ENCODE measurements at regions not wholly inside any gene's neighbourhood (a gene's known extent, or its start where the extent isn't known, plus 50 kb on each side); places are given as distances from the start of the nearest gene placed in this dataset.

DNA sequence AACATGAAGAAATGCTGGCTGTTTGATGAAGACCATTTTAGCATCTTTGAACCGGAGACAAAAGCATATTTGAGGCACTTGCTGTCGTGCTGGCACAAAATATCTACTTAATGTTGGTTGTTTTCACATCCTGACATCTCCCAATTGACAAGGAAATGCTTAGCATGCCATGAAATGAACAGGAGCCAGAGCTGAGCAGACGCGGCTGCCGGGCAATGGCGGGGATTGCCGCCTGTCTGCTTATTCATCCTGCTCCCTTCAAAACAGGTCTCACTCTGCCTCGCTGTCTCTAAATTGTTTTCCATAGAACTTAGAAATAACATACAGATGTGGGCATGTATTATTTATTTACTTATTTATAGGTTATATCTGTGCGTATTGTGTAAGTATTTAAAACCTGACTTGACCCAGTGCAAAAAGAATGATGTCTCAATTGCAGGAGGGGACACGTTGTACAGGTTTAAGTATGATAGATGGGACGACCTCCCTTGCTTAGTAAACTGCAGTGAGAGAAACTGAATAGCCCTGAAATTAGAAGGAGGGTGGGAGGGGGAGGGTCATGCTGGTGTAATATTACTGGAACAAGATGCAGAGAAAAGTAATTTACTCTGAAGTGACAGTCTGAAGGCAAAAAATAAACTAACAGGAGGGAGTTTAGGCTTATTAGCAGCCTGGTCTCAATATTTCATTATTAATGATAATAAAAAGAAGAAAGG is 590.4 kb upstream of the PLXNA2 start:
- no peak for DNase-seq (ENCODE audit: low read depth in 2 of 2, low spot score in 1 of 2)

DNA sequence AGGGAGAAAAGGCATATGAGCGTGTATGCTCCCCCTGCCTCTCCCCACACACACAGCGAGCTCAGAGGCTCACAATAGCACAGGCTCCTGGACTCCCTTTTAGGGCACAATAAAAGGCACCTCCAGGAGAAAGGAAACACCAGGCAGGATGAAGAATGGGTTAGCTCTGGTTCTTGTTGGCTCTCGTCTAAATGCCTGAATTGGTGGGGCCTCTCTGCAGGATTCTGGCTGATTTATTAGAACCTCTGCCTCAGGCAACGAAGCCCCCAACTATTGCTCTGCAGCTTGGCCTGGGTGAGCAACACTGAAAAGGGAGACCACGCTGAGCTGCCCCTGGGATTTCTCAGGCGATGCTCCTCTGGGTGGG is 590.9 kb upstream of the PLXNA2 start:
- no peak for DNase-seq (ENCODE audit: low read depth in 2 of 2, low spot score in 1 of 2)

DNA sequence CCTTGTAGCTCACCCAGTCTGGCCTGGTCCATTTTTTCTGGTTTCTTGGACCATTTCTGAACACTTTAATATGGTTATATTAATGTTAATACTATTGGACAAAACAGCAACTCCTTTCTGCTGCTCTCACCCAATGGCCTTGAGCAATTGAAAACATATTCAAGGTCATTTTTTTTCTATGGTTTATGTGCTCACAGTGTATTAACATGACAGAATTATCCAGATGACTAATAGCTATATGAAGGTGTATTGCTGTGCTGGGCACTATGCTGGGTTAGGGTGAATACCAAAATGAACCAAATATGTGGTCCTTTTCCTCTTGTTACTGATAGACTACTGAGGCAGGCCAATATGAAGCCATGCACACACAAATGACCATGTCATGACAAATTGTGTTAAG is 591.6 kb upstream of the PLXNA2 start:
- no peak for DNase-seq (ENCODE audit: low read depth in 2 of 2, low spot score in 1 of 2)

DNA sequence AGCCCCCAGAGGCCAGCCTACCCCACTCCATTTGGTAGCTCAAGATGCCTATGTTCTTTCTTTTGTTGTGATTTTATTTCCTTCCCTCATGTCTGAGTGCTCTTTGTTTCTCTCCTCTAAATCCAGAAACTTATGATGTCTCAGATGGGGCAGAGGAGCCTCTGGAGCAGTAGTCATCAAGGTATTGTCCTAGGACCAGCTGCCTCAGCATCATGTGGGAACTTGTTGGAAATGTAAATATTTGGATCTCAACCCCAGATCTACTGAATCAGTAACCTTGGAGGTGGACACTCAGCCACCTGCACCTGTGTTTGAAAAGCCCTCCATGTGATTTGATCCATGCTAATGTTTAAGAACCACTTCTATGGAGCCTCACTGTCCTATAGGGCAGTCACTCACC is 593.1 kb upstream of the PLXNA2 start:
- no peak for DNase-seq (ENCODE audit: low read depth in 2 of 2, low spot score in 1 of 2)

DNA sequence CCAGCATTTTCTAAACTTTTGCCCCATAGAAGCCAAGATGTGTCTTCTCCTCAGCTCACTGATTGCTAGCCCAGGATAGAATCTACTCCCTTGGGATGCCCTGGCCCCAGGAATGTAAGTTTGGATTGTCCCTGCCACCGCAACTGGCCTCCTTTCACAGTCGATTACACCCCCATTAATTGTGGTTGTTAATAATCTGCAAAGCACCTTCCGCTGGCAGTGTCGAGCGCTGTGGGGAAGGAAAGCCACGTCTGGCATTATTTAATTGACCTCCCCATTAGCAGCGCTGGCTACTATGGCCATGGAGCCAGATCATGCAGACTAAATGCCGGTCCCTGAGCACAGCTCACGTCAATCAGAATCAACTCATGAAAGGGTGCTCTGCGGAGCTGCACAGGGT is 597.3 kb upstream of the PLXNA2 start:
- DNase-seq (ENCODE audit: low read depth in 2 of 2, low spot score in 1 of 2), result no peak

DNA sequence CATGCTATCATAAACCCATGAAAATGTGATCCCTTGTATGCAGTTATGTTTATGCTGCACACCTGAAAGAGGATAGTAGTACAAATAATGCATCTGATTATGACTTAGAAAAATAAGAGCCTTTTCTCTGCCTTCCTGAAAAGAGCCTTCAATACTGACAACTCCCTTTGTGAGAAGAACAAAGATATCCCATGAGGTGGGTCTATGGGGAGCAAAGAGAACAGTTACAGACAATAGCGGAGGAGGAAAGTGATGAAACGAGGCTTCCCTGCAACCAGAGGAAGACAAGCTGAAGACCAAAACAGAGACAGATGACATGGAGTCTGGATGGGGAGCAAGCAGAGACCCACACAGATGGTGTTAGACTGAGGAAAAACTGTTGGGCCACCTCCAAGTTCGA is 598.3 kb upstream of the PLXNA2 start:
- DNase-seq (ENCODE audit: low read depth in 2 of 2, low spot score in 1 of 2), result no peak

DNA sequence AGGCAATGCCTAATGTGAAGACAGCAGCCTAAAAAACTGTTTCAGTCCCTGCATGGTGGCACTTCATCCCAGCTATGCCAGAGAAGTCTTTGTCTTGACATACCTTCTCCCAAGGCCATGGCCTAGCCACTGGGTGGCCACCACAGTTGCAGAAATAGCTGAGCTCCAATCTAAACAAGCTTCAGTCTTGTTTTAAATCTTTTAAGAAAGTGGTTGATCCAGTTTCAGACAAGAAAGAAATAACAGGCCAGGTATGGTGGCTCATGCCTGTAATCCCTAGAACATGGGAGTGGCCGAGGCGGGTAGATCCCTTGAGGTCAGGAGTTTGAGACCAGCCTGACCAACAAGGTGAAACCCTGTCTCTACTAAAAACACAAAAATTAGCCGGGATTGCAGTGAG is 600.0 kb upstream of the PLXNA2 start:
- DNase-seq (ENCODE audit: low read depth in 2 of 2, low spot score in 1 of 2), result no peak

DNA sequence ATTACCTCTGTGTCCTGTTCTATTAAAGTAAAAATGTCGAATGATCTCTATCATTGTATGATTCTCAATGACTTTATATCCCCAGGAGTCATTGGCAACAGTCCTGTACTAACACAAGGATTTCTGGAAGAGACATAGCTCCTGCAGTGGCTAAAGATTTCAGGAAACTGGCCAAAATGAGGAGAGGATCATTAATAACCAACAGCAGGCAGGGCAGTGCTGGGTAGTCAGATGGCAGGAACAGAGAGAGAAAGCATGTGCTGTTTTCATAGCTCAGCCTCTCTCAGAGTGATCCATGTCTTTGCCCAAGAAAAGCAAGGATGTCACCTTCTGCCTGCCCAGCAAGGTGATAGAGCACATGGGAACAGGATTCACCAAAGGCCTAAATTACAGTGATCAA is 604.7 kb upstream of the PLXNA2 start:
- DNase-seq (ENCODE audit: low read depth in 2 of 2, low spot score in 1 of 2), result no peak

DNA sequence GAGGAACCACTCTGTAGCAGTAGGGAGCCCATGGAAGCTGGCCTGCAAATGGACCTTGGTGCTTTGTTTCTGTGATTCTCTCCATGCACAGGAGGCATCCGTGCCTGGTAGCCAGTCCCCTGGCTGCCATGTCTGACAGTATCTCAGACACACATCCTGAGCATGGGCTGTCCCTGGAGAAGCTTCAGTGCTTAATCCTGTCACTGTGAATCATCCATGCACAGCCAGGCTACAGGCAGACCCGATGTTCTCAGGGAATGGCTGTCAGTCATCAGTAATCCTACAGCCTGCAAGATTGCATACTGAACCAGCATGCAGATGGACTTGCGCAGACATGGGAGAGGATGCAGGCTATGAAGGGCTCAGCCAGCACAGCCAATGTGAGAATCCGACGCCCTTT is 606.3 kb upstream of the PLXNA2 start:
- DNase-seq (ENCODE audit: low read depth in 2 of 2, low spot score in 1 of 2), result no peak

DNA sequence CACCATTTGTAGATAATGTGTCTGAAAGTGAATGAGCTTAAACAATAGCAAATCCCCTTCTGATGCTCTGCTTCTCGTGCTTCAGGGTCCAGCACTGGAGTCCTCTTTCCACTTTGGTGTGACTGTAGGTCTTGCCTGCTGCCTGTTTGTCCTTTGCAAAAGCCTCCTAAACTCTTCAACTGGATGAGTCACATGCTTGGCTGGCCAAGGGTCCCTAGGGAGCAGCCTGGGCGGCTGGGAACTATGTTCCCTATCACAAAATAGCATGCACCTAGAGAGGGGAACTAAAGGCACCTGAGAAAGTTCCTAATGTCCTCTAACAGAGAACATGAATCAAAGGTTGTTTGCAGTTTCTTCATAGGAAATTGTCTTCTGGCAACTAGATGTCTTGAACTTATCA is 607.2 kb upstream of the PLXNA2 start:
- no peak for DNase-seq (ENCODE audit: low read depth in 2 of 2, low spot score in 1 of 2)

DNA sequence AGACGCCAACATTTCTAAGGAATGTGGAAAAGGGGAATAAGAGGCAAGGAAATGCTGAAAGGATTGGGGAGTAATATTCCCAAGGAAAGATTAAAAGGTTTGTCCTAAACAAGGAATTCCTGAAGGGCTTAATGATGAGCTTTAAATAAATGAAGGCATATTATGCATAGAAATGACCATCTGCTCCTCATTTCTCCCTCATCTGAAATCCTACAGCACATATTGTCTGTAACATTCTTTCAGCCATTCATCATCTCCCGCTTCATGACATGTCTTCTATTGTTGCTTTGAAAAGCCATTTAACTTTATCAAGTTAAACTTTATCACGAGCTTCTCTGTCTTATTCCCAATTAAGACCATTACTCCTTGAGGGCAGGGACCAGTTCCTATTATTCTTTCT is 608.7 kb upstream of the PLXNA2 start:
- no peak for DNase-seq (ENCODE audit: low read depth in 2 of 2, low spot score in 1 of 2)

DNA sequence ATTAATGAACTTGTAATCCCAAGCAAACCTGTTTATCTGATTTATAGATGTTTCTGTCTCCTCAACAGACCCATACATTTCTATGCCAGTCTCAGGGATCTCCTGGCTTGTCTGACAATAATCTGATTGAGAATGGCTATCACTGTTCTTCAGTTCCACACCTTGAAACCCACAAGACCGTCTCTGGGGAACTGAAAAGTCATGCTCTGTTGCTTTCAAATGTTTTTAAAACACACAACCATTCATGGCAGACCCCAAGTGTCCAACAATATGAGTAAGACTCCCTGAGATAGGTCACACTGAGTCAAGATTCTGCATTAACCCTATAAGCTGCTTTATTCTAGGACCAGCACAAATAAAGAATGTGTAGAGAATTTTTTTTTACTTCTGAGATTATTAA is 611.2 kb upstream of the PLXNA2 start:
- no peak for DNase-seq (ENCODE audit: low read depth in 2 of 2, low spot score in 1 of 2)

DNA sequence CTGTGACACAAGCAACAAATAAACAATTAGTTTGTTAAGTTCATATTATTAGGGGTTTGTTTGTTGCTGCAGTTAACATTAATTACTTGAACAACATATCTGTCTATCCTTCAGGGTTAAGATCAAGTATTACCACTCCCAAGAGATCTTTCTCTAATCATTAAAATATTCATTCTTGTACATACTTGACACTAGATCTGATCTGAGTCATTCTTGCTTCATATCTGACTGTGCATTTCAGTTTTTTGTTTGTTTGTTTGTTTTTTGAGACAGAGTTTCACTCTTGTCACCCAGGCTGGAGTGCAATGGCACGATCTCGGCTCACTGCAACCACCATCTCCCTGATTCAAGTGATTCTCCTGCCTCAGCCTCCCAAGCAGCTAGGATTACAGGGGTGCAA is 613.3 kb upstream of the PLXNA2 start:
- no peak for DNase-seq (ENCODE audit: low read depth in 2 of 2, low spot score in 1 of 2)

DNA sequence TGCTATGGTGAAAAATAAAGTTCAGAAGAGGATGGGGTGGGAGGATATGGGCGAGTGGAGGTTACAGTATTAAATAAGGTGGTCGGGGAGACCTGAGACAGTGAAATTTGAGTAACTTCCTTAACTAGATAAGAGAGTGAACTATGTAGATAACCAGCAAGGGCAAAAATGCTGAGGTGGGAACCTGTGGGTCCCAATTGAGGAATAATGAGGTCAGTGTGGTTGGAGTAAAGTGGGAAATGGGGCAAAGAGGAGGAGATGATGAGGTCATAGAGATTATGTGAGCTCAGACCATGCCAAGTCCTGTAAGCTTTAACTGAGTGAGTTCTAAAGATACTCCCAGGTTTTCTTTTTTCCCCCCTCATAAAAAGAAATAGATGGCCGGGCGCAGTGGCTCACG is 614.6 kb upstream of the PLXNA2 start:
- DNase-seq (ENCODE audit: low read depth in 2 of 2, low spot score in 1 of 2), result no peak

DNA sequence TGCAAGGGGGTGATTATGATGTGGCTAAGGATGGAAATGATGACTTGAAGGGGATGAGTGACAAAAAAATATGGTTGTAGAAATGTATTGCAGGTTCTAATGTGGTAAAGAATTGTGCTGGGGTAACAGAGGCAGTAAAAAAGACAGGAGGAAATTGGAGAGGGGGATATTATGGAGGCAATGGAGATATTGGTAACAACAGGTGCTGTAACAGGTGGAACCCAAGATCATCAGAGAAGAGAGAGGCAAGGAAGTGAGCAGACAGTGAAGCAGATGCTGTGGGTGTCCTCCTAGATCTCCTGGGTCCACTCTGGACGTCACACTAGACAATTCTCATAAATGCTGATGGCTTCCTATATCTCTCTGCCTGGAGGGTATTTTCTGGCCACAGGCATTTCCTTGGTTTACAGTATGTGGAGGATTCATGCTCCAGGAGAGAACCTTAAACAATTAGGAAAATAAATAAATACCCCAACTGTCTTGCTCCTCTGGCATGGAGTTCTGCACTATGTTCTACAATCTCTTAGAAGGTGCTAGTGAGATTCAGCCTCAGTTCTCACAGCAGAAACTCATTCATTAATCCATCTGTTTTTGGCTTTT is 620.3 kb upstream of the PLXNA2 start:
- no peak for DNase-seq (ENCODE audit: low read depth in 2 of 2, low spot score in 1 of 2)

DNA sequence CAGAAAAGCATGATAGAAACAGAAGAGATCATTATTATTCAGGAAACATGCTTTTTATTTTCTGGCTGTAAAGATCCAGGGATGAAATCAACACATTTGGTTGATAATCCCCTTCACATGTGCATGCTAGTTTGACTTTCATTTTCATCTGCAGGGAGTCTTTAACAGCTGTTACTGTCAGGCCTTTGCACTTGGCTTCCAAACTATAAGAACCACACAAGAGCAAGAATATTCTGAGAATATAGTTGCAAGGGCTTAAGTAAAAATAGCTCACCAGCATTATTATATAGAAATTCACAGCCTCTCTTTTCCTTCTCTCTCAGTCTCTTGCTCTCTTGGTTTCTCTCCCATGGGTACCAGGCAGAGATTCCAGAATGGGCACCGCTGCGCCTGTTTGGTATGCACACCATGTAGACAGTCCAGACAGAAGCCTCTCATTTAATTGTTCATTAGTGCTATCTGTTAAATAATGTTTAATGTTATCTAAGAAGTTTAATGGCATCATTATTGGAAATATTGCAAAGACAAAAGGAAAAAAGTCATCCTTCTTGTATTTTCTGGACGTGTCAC is 622.3 kb upstream of the PLXNA2 start:
- no peak for DNase-seq (ENCODE audit: low read depth in 2 of 2, low spot score in 1 of 2)

DNA sequence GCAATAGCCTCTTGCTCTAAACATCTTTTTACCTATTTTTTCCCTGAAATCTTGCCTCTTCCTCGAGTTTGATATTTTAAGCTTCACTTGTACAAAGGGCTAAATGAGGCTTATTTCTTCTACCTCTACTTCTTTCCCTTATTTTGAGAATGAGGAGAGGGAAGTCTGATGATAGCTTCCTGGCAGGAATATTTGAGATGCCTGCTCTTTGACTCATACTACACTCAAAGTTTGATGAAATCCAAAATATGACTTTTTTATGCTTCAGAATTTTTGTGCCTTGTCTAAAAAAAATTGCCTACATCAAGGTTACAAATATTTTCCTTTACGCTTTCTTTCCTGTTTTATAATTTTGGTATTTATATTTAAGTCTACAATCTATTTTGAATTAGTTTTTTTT is 624.4 kb upstream of the PLXNA2 start:
- no peak for DNase-seq (ENCODE audit: low read depth in 2 of 2, low spot score in 1 of 2)

DNA sequence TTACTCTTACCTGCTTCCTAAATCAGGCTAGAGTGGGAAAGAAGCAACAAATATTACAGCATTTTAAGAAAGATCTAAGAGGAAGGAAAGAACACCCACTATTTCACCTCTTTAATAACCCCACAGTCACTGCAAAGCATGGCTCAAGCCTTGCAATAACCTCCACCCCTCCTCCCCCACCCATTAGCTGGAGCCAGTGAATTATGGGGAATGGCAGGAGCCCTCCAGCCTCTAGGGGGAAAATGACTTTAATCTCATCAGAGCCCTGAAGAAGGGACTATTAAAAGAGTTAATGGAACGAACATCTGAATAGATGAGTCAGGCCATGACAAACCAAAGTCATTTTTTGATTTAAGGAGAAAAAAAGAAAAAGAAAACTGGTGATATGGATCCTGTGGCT is 630.7 kb upstream of the PLXNA2 start:
- DNase-seq (ENCODE audit: low read depth in 2 of 2, low spot score in 1 of 2), result no peak

DNA sequence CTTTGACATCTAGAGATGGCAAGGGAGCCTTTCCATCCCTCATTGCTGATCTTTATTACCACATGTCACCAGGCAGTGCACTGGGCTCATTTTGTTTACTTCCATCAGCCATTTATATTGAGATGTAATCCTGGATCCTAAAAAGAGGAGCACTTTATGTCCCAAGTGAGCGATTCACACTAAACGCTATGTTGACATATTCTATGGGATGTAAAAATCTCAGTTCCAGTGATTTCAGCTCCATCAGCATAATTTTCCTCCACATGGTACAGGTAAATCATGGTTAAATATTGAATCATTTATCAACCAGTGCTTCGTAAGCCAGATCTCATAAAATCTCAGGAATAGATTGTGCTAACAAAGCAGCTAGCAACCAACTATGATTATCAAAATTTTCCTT is 634.8 kb upstream of the PLXNA2 start:
- no peak for DNase-seq (ENCODE audit: low read depth in 2 of 2, low spot score in 1 of 2)

DNA sequence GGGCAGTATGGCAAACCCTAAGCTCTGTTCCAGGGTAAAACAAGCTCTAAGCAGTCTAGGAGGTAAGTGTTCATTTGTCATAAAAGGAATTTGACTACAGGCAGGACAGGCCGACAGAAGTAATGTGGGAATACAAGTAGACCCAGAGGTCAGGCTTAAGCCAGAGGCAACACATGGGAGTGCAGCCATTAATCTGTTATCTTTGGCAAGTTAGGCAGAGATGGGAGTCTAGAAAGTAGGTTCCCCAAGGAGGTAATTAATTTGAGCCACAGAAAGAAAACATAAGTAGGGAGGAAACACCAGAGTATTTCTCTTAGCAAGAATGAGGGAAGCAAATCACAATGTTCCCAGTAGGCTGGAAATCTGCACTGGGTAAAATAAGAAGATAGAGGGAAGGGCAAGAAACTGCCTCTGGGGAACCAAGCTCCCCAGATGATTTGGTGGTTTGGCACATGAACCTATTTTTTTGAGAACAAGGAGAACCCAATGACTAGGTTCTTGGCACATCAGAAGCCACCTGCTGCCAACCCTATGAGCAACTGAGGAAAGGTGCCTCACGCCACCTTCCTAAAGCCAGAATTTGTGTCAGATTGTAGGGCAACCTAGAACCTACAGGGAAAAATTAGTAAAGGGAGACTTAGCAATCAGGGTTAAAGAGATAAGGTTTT is 636.4 kb upstream of the PLXNA2 start:
- DNase-seq (ENCODE audit: low read depth in 2 of 2, low spot score in 1 of 2), result no peak

DNA sequence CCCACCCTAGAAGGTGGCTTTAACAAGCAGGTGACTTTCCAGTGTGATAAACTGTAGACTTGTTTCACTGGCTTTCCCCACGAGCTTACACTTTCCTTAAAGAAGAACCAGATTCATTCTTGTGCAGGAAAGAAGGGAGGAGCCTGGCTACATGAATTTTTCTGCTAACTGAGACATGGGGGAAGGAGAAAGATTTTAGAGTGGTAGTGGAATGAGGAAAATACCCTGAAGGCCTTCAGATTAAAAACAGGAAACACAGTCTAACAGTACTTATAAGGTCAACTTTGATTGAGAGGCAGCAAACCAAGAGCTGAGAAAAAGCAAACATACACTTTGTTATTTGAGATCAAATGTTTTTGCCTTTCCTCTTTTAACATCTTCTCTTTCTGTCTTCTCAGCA is 640.9 kb upstream of the PLXNA2 start:
- DNase-seq (ENCODE audit: low read depth in 2 of 2, low spot score in 1 of 2), result no peak

DNA sequence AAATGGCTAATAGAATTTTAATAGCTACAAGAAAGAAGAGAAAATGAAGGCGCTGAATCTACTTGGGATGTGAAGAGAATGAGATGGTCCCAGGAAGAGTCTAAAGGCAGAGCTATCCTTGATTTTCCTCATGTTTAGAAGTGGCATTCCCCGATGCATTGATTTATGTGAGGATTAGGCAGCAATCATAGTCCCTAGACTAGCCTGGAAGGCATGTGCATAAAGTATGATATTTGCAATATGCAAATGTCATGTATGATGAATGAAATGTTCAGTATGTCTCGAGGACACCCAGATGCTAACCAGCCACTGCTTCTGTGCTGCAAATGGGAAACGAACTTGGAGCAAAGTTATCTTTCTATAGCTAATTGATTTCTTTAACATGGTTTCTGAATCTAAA is 641.5 kb upstream of the PLXNA2 start:
- no peak for DNase-seq (ENCODE audit: low read depth in 2 of 2, low spot score in 1 of 2)

DNA sequence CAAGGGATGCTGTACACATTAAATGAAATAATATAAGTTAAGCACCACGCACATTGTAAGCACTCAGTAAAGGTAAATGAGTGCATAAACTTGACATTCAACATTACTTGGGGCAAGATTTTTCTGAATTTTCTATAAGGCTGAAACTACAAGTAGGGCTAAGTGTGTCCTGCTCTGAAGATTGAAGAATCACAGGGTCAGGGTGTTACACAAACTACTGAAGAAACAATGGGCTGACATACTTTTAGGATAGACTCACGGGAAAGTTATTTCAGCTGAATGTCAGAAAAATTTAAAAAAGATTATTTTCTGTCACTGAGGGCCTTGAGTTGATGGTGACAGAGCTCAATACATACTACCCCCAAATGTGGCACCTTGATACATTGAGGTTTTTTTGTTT is 644.2 kb upstream of the PLXNA2 start:
- DNase-seq (ENCODE audit: low read depth in 2 of 2, low spot score in 1 of 2), result no peak
